Karpas-422 (cell line): ENCODE measurements at regions not wholly inside any gene's neighbourhood (a gene's known extent, or its start where the extent isn't known, plus 50 kb on each side); places are given as distances from the start of the nearest gene placed in this dataset.

ENCODE experiments used
- DNase-seq: peaks from one replicate; pipeline ENCODE4 v3.0.0-alpha.2; 2015
- H2AFZ ChIP-seq: fragments of 200-600 bp; sonication (generic); 2 replicates; pipeline ENCODE4 v1.6.1; 2014; ENCODE audit warnings: antibody characterized with exemption, low read length, mixed read lengths
- H3K27ac ChIP-seq: fragments of 200-600 bp; sonication (generic); 2 replicates; pipeline ENCODE4 v1.5.1; 2014; ENCODE audit warnings: mild to moderate bottlenecking, low read length, moderate library complexity
- H3K27me3 ChIP-seq: fragments of 200-600 bp; sonication (generic); 2 replicates; pipeline ENCODE4 v1.6.1; 2014; ENCODE audit warnings: low read length, mixed read lengths
- H3K36me3 ChIP-seq: fragments of 200-600 bp; sonication (generic); 2 replicates; pipeline ENCODE4 v1.6.1; 2014; ENCODE audit warnings: low read length, mixed read lengths; ENCODE audit not compliant: insufficient read depth
- H3K4me1 ChIP-seq: fragments of 200-600 bp; sonication (generic); 2 replicates; pipeline ENCODE4 v1.6.1; 2014; ENCODE audit warnings: mild to moderate bottlenecking, low read length, mixed read lengths
- H3K4me2 ChIP-seq: fragments of 200-600 bp; sonication (generic); 2 replicates; pipeline ENCODE4 v1.6.1; 2014; ENCODE audit warnings: low read length, low read depth, mild to moderate bottlenecking; ENCODE audit not compliant: poor library complexity, severe bottlenecking
- H3K4me3 ChIP-seq: fragments of 200-600 bp; sonication (generic); 2 replicates; pipeline ENCODE4 v1.5.1; 2014; ENCODE audit warnings: mild to moderate bottlenecking, antibody characterized with exemption, low read length, mixed read lengths
- H3K79me2 ChIP-seq: fragments of 200-600 bp; sonication (generic); 2 replicates; pipeline ENCODE4 v1.6.1; 2014; ENCODE audit warnings: mild to moderate bottlenecking, low read length, mixed read lengths
- H3K9ac ChIP-seq: fragments of 200-600 bp; sonication (generic); 2 replicates; pipeline ENCODE4 v1.6.0; 2014; ENCODE audit warnings: low read length
- H3K9me2 ChIP-seq: fragments of 200-600 bp; sonication (generic), shearing (Covaris generic); replicated peaks from 2 replicates; pipeline ENCODE4 v1.6.0; 2014; ENCODE audit warnings: mild to moderate bottlenecking, low read length, moderate library complexity; ENCODE audit not compliant: insufficient read depth
- H3K9me3 ChIP-seq: fragments of 300-700, 200-600 bp; sonication (generic); 2 replicates; pipeline ENCODE4 v1.6.1; 2014; ENCODE audit warnings: low read length, mixed read lengths
- H4K20me1 ChIP-seq: fragments of 200-600 bp; sonication (generic); 2 replicates; pipeline ENCODE4 v1.6.1; 2014; ENCODE audit warnings: mild to moderate bottlenecking, antibody characterized with exemption, low read length, low read depth; ENCODE audit not compliant: insufficient read depth

- Histone ChIP-seq H3K4me2 (no peak overlapping the region), H3K36me3 (no peaks in the 10 kb centered on the region), H3K9me3 (no peaks in the 10 kb centered on the region), H3K79me2 (no peaks in the 10 kb centered on the region), H3K27ac (no peak overlapping the region), H3K9me2 (no peaks in the 10 kb centered on the region), H3K4me3 (no peak overlapping the region), H3K4me1 (no peaks in the 10 kb centered on the region), H2AFZ (no peak overlapping the region), H4K20me1 (no peaks in the 10 kb centered on the region), H3K9ac (no peak overlapping the region), H3K27me3 (no peaks in the 10 kb centered on the region; the same call in 1 of the 2 replicates)
- no peak for DNase-seq
Observed at GRCh38 chr3:193791041-193792032, 198.3 kb downstream of the OPA1 start.

- H2AFZ ChIP-seq, result no peak overlapping the region
- H3K79me2 ChIP-seq, result no peaks in the 10 kb centered on the region
- no peaks in the 10 kb centered on the region for H3K4me1 ChIP-seq
- H3K9me3 ChIP-seq, result no peaks in the 10 kb centered on the region
- H4K20me1 ChIP-seq, result no peaks in the 10 kb centered on the region
- H3K4me2 ChIP-seq, result no peak overlapping the region
- DNase-seq, result no peak
- no peak overlapping the region for H3K9ac ChIP-seq
- no peaks in the 10 kb centered on the region for H3K9me2 ChIP-seq
- H3K4me3 ChIP-seq, result no peak overlapping the region
- H3K27me3 ChIP-seq, result no peaks in the 10 kb centered on the region; the same call in 1 of the 2 replicates
- no peaks in the 10 kb centered on the region for H3K36me3 ChIP-seq
- H3K27ac ChIP-seq, result no peak overlapping the region
Observed at GRCh38 chr3:193793123-193793522, 200.1 kb downstream of the OPA1 start.

GRCh38 chr3:193794002-193794881 is 201.2 kb downstream of the OPA1 start:
- H3K4me2 ChIP-seq, result no peak overlapping the region

GRCh38 chr3:193795062-193795690 is 202.2 kb downstream of the OPA1 start:
- Histone ChIP-seq H4K20me1 (no peaks in the 10 kb centered on the region), H3K9me2 (no peaks in the 10 kb centered on the region), H3K9ac (no peak overlapping the region), H3K9me3 (no peaks in the 10 kb centered on the region), H3K27ac (no peak overlapping the region), H3K4me2 (no peak overlapping the region), H3K4me3 (no peak overlapping the region), H3K36me3 (no peaks in the 10 kb centered on the region), H2AFZ (no peak overlapping the region), H3K79me2 (no peaks in the 10 kb centered on the region), H3K27me3 (no peaks in the 10 kb centered on the region; the same call in 1 of the 2 replicates), H3K4me1 (no peaks in the 10 kb centered on the region)
- no peak for DNase-seq

More at GRCh38 chr3:193794002-193794881, 201.2 kb downstream of the OPA1 start:
- H3K4me1 ChIP-seq, result no peaks in the 10 kb centered on the region
- no peaks in the 10 kb centered on the region; the same call in 1 of the 2 replicates for H3K27me3 ChIP-seq
- no peaks in the 10 kb centered on the region for H4K20me1 ChIP-seq
- H3K36me3 ChIP-seq, result no peaks in the 10 kb centered on the region
- no peak overlapping the region for H3K9ac ChIP-seq
- no peak overlapping the region for H3K4me3 ChIP-seq
- no peaks in the 10 kb centered on the region for H3K9me2 ChIP-seq
- H2AFZ ChIP-seq, result no peak overlapping the region
- no peaks in the 10 kb centered on the region for H3K9me3 ChIP-seq
- no peaks in the 10 kb centered on the region for H3K79me2 ChIP-seq
- H3K27ac ChIP-seq, result no peak overlapping the region
- no peak for DNase-seq

GRCh38 chr3:193796089-193796488 is 203.1 kb downstream of the OPA1 start:
- H3K27ac ChIP-seq, result no peak overlapping the region
- no peak overlapping the region for H3K4me2 ChIP-seq
- H4K20me1 ChIP-seq, result no peaks in the 10 kb centered on the region
- no peaks in the 10 kb centered on the region for H3K36me3 ChIP-seq
- no peak overlapping the region for H3K9ac ChIP-seq
- H3K4me3 ChIP-seq, result no peak overlapping the region
- no peak overlapping the region for H2AFZ ChIP-seq
- no peaks in the 10 kb centered on the region for H3K4me1 ChIP-seq
- H3K79me2 ChIP-seq, result no peaks in the 10 kb centered on the region
- H3K9me2 ChIP-seq, result no peaks in the 10 kb centered on the region
- H3K27me3 ChIP-seq, result no peaks in the 10 kb centered on the region; the same call in 1 of the 2 replicates
- DNase-seq, result no peak
- no peaks in the 10 kb centered on the region for H3K9me3 ChIP-seq

- H3K9ac ChIP-seq, result no peak overlapping the region
- H3K4me3 ChIP-seq, result no peak overlapping the region
- no peaks in the 10 kb centered on the region for H3K9me3 ChIP-seq
- DNase-seq, result no peak
- no peak overlapping the region for H2AFZ ChIP-seq
- no peaks in the 10 kb centered on the region for H3K4me1 ChIP-seq
- no peaks in the 10 kb centered on the region; the same call in 1 of the 2 replicates for H3K27me3 ChIP-seq
- no peak overlapping the region for H3K4me2 ChIP-seq
- H4K20me1 ChIP-seq, result no peaks in the 10 kb centered on the region
- no peaks in the 10 kb centered on the region for H3K36me3 ChIP-seq
- no peaks in the 10 kb centered on the region for H3K79me2 ChIP-seq
- no peak overlapping the region for H3K27ac ChIP-seq
- no peaks in the 10 kb centered on the region for H3K9me2 ChIP-seq
Observed at GRCh38 chr3:193797566-193797965, 204.6 kb downstream of the OPA1 start.

- Histone ChIP-seq H3K9ac (no peak overlapping the region), H4K20me1 (no peaks in the 10 kb centered on the region), H3K4me1 (no peaks in the 10 kb centered on the region), H3K79me2 (no peaks in the 10 kb centered on the region), H3K4me3 (no peak overlapping the region), H2AFZ (no peak overlapping the region), H3K27me3 (no peaks in the 10 kb centered on the region; the same call in 1 of the 2 replicates), H3K9me2 (no peaks in the 10 kb centered on the region), H3K36me3 (no peaks in the 10 kb centered on the region), H3K9me3 (no peaks in the 10 kb centered on the region), H3K4me2 (no peak overlapping the region), H3K27ac (no peak overlapping the region)
- DNase-seq, result no peak
Observed at GRCh38 chr3:193798051-193798450, 205.0 kb downstream of the OPA1 start.
